NOMO-1 treated with dmso at 0.1 percent for 144 hours (cell line): ENCODE measurements at regions not wholly inside any gene's neighbourhood (a gene's known extent, or its start where the extent isn't known, plus 50 kb on each side); places are given as distances from the start of the nearest gene placed in this dataset.
"Not testable (repeated sequence)": the region's sequence is repeated elsewhere in the genome, so short reads cannot be mapped to it uniquely, and the experiment has no call there.

ENCODE experiments used
- DNase-seq: peaks from one replicate; lab custom pipeline; 2025; ENCODE audit not compliant: unreplicated experiment; lab: John Stamatoyannopoulos, UW

DNA sequence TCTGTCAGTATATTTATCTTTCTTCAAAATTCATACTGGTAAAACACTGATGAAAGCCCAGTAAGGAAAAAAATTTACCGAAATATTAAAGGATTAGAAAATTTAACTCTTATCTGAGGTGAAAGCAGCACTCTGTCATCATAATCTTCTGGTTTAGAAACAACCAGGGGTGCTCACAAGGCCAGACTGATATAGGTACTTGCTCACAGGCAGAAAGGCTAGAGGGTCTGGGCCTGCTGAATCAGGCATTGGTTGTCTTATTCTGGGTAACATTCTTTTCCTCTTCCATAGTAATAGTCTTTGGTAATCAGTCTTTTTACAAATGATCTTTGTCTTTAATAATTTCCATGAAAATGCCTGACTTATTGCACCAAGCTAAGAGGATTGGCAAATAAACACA is 221.4 kb upstream of the TFPI start:
- no peak for DNase-seq

DNA sequence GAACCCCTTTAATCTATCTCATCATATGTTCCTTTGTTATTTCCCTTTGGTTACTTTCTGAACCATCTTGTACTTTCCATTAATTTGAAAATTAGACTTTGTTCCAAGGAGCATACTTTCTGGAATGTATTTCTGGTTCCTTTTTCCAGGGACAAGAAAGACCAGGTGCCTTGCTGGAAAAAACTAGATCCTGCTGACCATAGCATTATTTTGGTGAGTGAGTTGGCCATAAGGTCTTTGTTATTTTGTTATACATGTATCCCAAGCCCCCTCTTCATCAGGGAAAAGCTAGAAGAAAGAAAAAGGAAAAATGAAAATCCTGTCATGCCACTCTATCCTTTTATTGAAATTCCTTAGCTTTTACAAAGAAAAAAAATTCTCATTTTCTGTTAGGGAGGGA is 228.1 kb upstream of the TFPI start:
- no peak for DNase-seq

DNA sequence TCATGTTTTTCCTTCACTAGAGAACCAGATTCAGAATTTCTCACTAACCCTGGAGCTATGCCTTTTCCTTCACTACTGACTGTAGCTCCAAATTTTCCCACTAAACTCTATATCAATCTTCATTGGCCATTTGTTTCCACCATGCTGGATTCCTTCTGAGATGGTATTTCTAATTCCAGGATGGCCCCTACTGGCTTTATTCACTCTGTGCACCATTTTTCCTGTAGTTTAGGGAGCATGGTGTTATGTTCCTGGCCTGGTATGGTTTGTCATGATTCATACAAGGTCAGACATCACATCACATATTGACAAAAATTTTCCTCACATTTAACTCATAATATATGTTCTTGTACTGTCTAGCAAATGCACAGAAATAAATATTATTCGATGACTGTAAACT is 229.2 kb upstream of the TFPI start:
- DNase-seq = no peak

DNA sequence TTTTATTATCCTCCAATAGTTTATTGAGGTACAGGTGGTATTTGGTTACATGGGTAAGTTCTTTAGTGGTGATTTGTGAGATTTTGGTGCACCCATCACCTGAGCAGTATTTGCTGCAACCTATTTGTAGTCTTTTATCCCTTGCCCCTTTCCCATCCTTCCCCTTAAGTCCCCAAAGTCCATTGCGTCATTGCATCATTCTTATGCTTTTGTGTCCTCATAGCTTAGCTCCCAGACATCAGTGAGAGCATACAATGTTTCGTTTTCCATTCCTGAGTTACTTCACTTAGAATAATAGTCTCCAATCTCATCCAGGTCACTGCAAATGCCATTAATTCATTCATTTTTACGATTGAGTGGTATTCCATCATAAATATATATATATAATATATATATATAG is 229.9 kb upstream of the TFPI start:
- not testable (repeated sequence) for DNase-seq

DNA sequence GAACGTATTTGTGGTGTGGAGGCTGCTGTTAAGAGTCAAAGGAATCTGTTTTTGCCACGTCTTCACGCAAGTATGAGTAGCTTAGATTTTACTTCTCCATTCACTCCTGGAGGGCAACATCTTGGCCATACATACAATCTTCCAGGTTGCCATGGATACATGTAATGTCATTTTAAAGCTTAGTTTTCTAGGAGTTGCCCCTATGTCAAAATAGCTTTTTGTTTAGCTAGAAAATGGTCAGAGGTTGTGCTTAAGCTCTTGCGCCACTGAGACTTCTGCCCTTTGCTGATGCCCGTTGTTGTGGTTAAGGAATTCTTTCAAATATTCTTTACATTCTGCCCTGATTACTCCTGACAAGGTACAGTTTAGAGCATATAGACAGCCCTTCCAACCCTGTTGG is 245.4 kb upstream of the TFPI start:
- no peak for DNase-seq

DNA sequence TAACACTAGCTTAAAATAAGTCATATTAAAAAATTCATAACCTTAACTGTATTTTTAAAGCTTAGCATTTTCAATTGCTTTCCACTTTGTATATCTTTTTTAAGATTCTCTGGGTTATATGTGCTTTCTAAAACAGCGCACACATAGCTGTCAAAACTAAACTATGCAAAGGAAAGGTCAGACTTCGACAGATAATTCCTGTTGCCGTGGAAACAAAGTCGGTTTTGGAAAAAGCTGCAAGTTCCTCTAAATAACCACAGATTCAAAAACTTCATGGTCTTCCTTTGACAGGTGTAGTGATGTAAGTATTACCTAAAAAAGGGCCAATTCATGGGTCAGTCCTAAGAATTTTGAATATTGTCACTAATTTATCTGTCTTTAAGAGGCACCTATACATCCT is 249.6 kb upstream of the TFPI start:
- no peak for DNase-seq

DNA sequence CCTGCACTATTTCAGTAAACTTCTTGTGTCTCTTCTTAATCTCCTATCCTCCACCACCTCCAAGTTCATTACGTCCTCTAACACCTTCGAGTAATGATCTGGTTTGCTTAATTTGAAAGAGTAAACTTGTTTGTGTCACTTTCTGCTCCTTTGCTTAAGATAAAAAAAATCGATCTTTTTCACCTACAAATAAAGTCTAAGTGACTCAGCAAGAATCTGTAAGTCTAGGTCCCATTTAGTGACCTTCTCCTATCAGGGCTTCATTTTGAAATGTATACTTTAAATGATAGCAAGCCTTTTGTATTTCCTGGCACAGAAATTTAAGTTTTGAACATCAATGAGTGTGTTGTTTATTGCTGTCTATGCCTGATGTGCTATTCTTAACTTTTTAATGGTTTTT is 260.9 kb upstream of the TFPI start:
- no peak for DNase-seq

DNA sequence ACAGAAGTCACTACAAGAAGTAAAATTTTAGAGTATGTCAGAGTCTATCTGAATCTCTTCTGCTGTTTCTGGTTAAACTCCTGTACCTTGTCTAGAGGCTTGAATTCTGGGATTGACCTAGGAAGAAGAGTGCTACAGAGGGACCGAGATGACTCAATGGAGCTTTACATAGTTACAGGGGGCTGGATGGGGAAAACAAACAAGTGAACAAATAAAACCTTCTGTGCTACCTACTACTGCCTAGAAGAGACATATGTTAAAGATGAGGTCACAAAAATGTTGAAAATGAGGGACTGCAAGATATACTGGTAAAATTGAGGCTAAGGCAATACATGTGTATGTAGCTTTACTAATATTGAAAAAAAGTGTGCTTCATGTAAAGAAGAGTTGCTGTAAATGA is 265.4 kb upstream of the TFPI start:
- DNase-seq = no peak

DNA sequence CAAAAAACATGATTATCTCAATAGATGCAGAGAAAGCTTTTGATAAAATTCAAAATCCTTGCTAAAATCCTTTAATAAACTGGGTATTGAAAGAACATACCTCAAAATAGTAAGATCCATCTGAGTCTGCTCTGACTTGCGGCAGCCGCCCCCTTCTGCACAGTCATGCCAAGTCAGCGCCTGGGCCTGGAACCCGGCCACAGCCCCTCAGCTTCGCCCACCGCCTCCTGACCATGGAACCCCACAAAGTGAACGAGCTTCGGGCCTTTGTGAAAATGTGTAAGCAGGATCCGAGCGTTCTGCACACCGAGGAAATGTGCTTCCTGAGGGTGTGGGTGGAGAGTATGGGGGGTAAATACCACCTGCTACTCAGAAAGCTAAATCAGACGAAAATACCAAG is 270.9 kb upstream of the TFPI start:
- DNase-seq = no peak

DNA sequence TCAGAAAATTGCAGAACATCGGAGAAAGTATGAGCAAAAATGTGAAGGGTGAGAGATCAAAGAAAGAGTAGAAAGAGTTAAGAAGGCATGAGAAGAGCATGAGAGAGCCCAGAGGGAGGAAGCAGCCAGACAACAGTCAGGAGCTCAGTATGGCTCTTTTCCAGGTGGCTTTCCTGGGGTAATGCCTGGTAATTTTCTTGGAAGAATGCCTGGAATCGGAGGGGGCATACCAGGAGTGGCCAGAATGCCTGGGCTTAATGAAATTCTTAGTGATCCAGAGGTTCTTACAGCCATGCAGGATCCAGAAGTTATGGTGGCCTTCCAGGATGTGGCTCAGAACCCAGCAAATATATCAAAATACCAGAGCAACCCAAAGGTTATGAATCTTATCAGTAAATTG is 271.8 kb upstream of the TFPI start:
- no peak for DNase-seq

DNA sequence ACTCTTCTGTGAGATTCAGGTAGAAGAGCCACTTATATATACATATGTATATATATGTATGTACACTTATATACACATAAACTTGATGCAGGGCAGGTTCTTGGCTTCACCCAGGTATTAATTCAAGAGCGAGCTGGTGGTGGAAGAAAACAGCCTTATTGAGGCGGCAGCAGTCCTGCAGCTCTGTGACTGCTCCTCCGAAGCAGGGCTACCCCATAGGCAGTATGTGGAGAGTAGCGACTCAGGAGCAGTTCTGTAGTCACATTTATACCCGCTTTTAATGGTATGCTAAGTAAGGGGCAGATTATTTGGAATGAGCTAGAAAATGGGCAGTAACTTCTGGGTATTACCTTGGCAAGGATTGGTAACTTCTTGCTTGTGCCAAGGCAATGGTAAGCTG is 280.6 kb upstream of the TFPI start:
- no peak for DNase-seq

DNA sequence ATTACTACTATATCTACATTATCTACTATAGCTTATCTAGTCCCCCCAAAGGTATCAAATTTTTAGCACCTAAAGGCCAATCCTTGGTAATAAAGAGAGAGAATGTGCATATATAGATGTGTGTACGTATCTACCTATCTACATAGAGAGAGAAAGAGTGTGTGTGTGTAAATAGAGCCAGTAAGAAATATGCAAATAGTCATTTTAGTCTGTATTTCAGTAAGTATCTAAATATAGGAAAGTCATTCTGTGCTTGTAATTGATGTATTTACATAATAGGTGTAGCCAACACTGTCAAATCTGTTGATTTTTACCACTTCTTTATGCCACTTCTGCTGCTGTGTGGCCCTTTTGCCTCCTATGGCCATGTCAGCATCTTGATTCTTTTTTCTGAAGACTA is 284.5 kb upstream of the TFPI start:
- no peak for DNase-seq

DNA sequence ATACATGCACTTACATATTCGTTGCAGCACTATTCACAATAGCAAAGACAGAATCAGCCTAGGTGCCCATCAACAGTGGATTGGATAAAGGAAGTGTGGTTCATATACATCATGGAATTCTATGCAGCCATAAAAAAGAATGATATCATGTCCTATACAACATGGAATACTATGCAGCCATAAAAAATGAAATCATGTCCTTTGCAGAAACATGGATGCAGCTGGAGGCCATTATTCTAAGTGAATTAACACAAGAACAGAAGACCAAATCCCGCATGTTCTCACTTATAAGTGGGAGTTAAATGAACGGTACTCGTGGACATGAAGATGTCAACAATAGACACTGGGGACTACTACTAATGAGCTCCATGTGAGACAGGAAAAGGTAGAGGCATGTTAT is 288.1 kb upstream of the TFPI start:
- no peak for DNase-seq

DNA sequence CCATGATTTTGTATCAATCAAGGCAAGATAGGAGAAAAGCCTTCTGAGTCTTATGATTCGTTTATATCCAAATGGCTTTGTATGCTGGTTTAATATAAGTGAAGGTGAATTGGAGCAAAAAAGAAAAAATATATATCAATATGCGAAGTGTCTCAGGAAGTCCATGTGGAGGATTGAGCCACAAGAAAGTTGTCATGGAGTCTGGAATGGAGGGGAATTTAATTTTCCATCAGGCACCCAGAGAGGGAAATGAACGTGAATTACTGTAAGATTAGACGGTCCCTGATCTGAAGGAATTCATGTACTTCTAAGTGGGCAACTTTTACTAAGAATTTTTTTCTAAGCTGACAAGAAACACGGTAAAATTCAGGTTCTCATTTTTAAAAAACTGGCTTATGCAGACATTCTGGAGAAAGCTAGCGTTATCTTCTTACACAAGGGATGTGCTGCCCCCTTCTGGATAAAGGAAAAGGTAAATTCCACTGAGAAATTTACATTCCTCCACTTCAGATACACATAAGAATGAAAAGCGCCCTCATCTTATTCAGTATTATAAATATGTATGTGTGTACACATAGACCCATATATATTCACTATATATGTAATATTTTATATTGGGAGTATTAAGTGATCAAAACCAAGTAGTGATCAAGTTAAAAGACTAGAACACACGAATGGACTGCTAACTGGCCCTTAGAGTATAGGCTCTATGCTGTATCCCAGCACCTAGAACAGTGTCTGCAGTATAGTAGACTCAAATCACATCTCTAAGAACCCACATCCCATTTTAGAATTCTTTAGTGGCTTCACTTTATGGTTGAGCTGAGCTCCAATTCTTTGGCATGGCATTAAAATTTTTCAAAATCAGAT is 289.0 kb upstream of the TFPI start:
- DNase-seq = no peak

DNA sequence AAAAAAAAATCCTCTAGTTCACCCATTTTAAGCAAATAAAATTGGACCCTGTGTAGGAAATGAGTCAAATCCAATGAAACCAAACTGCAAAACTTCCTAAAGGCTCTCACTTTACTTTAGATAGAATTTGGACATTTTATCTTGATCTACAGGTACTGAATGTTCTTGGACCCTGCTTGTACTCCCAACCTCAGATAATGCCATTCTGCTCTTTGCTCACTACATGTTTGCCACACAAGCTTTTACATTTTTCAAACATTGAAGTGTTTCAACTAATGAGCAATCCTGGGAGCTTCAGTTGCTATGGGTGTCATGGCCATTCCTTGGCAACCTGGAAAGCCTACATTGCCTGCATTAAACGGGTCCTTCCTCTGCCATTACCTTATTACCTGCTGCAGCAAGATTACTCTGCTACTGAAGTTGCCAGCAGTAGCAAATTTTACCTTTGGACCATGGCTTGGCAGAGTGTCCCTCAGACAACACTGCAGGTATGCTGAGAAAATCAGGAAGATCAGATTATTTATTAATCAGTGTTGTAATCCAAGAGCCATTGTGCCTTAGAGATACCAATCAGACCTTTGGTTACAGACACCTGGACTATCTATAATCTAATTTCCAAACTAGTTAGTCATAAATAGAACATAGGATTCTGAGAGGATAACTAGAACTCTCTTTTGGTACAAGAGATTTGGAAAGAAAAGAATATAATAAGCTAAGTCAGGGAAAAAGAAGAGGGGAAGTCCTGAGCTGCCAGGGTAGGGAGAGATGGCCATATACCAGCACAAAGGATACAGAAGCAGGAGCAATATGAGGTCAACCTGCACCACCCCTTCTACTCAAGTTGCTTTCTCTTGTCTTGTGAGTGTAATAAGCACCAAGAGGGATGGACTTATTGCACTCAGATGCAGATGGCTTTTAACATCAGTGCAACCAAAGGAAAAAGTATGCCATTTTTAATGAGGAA is 293.3 kb upstream of the TFPI start:
- DNase-seq = no peak

DNA sequence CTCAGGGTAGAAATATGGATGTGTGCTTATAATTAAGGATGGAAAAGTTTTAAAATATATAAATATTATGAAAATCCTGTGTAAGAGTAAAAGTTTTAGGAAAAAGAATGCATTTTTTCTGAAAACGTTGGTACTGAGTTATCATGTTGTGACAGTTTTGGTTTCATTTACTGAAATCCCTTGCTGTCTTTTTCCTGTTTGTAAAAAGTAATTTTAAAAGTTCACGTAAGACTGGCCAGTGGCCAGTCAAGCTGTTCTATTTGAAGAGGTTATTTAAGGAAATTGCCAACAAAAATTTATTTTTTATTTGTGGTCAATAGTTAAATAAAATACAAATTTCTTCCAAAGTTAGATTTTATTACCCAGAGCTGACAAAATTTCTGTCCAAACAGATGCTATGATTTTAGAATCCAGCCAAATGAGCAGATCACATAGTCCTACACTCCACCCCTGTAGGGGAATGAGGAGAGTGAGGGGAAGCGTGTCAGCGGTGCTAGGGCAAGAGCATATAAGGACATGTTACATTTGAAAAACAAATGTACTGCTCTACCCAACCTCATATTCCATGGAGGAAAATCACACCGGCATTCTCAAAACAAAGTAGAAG is 297.8 kb upstream of the TFPI start:
- no peak for DNase-seq

DNA sequence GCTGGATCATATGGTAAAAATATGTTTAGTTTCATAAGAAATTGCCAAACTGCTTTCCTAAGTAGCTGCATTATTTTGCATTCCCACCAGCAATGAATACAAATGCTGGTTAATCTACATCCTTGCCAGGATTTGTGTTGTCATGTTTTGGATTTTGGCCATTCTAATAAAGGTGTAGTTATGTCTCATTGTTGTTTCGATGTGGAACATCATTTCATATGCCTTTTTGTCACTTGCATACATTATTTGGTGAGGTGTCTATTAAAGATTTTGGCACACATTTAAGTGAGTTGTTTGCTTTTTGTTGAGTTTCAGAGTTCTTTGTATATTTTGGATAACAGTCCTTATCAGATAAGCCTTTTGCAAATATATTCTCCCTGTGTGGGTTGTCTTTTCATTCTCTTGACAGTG is 299.2 kb upstream of the TFPI start:
- no peak for DNase-seq

DNA sequence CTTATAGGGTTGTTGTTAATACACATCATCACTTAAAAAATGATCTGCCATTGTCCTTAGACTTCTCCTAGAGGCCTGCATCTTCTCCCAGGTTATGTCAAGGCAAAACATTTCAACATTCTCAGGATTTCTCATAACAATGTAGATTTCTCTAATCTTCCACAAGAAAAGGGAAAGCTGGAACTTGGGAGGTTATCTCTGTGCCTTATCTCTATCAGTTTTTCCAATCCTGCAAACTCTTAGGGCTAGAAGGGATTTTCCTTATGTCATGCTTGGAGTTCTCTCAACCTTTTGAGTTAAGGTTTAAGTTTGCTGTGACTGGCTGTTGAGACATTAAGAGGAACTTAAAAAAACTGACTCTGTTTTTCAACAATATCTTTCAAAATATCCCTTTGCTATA is 300.6 kb upstream of the TFPI start:
- no peak for DNase-seq

DNA sequence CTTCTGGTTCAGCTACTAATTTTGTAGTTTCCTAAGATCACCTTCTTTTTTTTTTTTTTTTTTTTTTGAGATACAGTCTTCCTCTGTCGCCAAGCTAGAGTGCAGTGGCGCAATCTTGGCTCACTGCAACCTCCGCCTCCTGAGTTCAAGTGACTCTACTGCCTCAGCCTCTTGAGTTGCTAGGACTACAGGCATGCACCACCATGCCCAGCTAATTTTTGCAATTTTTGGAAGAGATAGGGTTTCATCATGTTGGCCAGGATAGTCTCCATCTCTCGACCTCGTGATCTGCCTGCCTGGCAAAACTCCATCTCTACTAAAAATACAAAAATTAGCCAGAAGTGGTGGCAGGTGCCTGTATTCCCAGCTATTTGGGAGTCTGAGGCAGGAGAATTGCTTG is 301.5 kb upstream of the TFPI start:
- DNase-seq = no peak

DNA sequence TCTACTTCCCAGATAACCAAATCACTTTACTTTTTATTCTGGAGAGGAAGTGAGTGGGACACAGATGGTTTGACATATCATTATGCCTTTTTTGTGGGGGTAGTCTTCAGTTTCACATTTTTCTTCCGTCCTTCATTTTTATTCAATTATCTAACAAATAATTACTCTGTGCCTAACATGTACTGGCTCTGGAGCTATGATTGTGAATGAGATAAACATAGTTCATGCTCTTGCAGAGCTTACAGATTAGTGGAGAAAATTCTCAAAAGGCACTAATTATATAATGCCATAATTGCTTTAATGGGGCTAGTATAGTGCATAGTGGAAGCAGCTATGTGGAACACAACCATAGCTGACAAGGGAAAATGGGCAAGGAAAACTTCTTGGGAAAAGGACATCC is 303.6 kb upstream of the TFPI start:
- DNase-seq = no peak

DNA sequence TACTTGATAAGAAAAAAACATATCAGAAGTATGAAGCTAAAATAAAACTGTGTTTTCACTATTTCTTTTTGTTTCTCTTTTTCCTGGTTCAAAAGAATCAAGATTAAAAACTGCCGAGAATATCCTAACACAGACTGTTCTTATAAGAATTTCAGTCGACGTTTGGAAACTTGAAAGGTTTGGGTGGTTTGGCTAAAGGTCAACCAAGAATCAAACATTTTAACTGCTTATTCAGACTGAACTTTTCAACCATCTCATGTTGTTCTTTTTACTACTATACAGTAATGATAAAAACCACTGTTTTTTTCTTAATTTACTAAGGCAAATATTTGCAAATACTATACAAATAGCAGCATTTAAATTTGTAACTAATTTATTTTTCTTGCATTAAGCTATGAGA is 308.5 kb upstream of the TFPI start:
- no peak for DNase-seq

DNA sequence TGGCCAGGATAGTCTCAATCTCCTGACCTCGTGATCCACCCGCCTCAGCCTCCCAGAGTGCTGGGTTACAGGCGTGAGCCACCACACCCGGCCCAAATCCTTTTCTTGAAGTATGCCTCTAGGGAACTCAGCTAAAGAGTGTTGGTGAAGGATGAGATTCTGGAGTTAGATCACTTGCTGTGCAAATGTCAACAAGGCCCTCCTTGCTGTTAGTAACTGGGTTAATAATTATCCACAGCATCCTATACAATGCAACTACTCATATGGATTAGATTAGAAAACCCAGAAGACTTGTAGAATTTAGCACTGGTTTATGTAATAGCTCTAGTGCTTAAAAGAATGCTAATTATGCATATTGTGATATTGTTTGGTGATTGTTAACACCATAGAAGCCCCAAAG is 310.8 kb upstream of the TFPI start:
- no peak for DNase-seq
